ENCODE measurements at regions not wholly inside any gene's neighbourhood (a gene's known extent, or its start where the extent isn't known, plus 50 kb on each side); places are given as distances from the start of the nearest gene placed in this dataset.

GRCh38 chr3:140816372-140817195, 125.1 kb upstream of the SLC25A36 start:
- TF ChIP-seq POLR2A (IDR thresholded peaks at IDR 0.05): no peak
- TF ChIP-seq CTCF (IDR thresholded peaks at IDR 0.05): no peak

Measured in body of pancreas (tissue), 4 donors.